Liver (tissue), 3 donors: ENCODE measurements at regions not wholly inside any gene's neighbourhood (a gene's known extent, or its start where the extent isn't known, plus 50 kb on each side); places are given as distances from the start of the nearest gene placed in this dataset.

Source experiments
- EGR1 ChIP-seq, 2 donors: IDR thresholded peaks; 2 replicates each; pipeline ENCODE4 v1.6.1; 2016 to 2018; ENCODE audit warnings: antibody characterized with exemption in 2 of 2, low read depth in 2 of 2
- FOXA1 ChIP-seq: IDR thresholded peaks from 2 replicates; pipeline ENCODE4 v1.6.1; 2016; ENCODE audit warnings: antibody characterized with exemption
- GABPA ChIP-seq, 2 donors: IDR thresholded peaks in 1 of 2; conservative IDR thresholded peaks in 1 of 2; 2 replicates each; pipeline ENCODE4 v1.6.1; 2016; ENCODE audit warnings: antibody characterized with exemption in 2 of 2, mild to moderate bottlenecking in 1 of 2, moderate library complexity in 1 of 2
- JUND ChIP-seq, 2 donors: IDR thresholded peaks; 2 replicates each; pipeline ENCODE4 v1.6.1; 2016; ENCODE audit warnings: antibody characterized with exemption in 2 of 2
- RAD21 ChIP-seq, 2 donors: IDR thresholded peaks; 2 replicates each; pipeline ENCODE4 v1.6.1; 2016; ENCODE audit warnings: antibody characterized with exemption in 2 of 2, mild to moderate bottlenecking in 2 of 2
- REST ChIP-seq: IDR thresholded peaks from 2 replicates; pipeline ENCODE4 v1.6.1; 2016; ENCODE audit warnings: antibody characterized with exemption, mild to moderate bottlenecking
- TAF1 ChIP-seq: conservative IDR thresholded peaks from 2 replicates; pipeline ENCODE4 v1.6.1; 2016; ENCODE audit warnings: antibody characterized with exemption, mild to moderate bottlenecking
- YY1 ChIP-seq: IDR thresholded peaks from 2 replicates; pipeline ENCODE4 v1.6.1; 2016; ENCODE audit warnings: antibody characterized with exemption, mild to moderate bottlenecking
- TF ChIP-seq, protein P1 (sequence below): fragments of 150-350 bp; IDR thresholded peaks from 2 replicates; pipeline ENCODE4 v1.5.1; 2017; ENCODE audit warnings: improper control_type of control experiment, low read depth, low read length; ENCODE audit not compliant: missing input control
- donor health status: healthy.
- donor health status: healthy.

GRCh38 chr10:57017356-57018037, 656.4 kb upstream of the ZWINT start:
- TF ChIP-seq, protein P1, sequence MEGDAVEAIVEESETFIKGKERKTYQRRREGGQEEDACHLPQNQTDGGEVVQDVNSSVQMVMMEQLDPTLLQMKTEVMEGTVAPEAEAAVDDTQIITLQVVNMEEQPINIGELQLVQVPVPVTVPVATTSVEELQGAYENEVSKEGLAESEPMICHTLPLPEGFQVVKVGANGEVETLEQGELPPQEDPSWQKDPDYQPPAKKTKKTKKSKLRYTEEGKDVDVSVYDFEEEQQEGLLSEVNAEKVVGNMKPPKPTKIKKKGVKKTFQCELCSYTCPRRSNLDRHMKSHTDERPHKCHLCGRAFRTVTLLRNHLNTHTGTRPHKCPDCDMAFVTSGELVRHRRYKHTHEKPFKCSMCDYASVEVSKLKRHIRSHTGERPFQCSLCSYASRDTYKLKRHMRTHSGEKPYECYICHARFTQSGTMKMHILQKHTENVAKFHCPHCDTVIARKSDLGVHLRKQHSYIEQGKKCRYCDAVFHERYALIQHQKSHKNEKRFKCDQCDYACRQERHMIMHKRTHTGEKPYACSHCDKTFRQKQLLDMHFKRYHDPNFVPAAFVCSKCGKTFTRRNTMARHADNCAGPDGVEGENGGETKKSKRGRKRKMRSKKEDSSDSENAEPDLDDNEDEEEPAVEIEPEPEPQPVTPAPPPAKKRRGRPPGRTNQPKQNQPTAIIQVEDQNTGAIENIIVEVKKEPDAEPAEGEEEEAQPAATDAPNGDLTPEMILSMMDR: no peak
- TF ChIP-seq EGR1 (IDR thresholded peaks at IDR 0.05; ENCODE audit: low read depth in 2 of 2) (no peak), RAD21 (IDR thresholded peaks at IDR 0.05) (no peak), FOXA1 (no peak), REST (no peak), JUND (IDR thresholded peaks at IDR 0.05) (no peak), YY1 (no peak), TAF1 (no peak), GABPA (IDR thresholded peaks at IDR 0.05 in 1 of 2, conservative IDR thresholded peaks at IDR 0.05 in 1 of 2) (no peak)
